B cell (primary cell): ENCODE measurements at regions not wholly inside any gene's neighbourhood (a gene's known extent, or its start where the extent isn't known, plus 50 kb on each side); places are given as distances from the start of the nearest gene placed in this dataset.

Source experiments
- ATAC-seq: fragments of 200-7000 bp; cut with Tn5 transposase; one replicate; pipeline ENCODE4 v1.10.0; 2021; ENCODE audit warnings: low read depth, mild to moderate bottlenecking, moderate number of reproducible peaks, moderate library complexity
- CTCF ChIA-PET: fragments of 350-600 bp; sonication (Branson Sonifier 250); formaldehyde crosslinking; loops from one replicate; lab custom pipeline; 2021; ENCODE audit warnings: antibody characterized with exemption, inconsistent platforms; lab: Charles Lee
- POLR2A ChIA-PET: fragments of 350-600 bp; sonication (Branson Sonifier 250); formaldehyde crosslinking; loops from one replicate; lab custom pipeline; 2021; ENCODE audit warnings: antibody characterized with exemption; lab: Charles Lee
- DNase-seq: peaks from one replicate; pipeline ENCODE4 v3.0.0; 2013
- H2AFZ ChIP-seq: 2 replicates; pipeline ENCODE4 v1.6.1; 2012; ENCODE audit warnings: mild to moderate bottlenecking, low read depth, low read length; ENCODE audit not compliant: insufficient read depth, poor library complexity, severe bottlenecking
- H3K27ac ChIP-seq, 2 donors: 1 replicate in 1 of 2; 2 replicates in 1 of 2; pipeline ENCODE4 v1.5.1; 2012 to 2013; ENCODE audit warnings: low read length in 2 of 2, mild to moderate bottlenecking in 2 of 2, moderate library complexity in 1 of 2
- H3K27me3 ChIP-seq, 4 experiments: fragments of 200-600 bp in 1 of 4; sonication (generic) in 1 of 4; replicated peaks in 1 of 4; 1 replicate in 2 of 4; 2 replicates in 2 of 4; pipeline versions ENCODE4 v1.6.1 to v1.7.0; 2013 to 2016; ENCODE audit warnings: low read length in 3 of 4, mild to moderate bottlenecking in 2 of 4, mixed read lengths in 1 of 4, moderate library complexity in 1 of 4; ENCODE audit not compliant: insufficient read depth in 4 of 4, control insufficient read depth in 3 of 4; ENCODE audit errors: control extremely low read depth in 1 of 4
- H3K36me3 ChIP-seq, 2 experiments: replicated peaks in 1 of 2; 1 replicate in 1 of 2; 2 replicates in 1 of 2; pipeline versions ENCODE4 v1.6.1 to v1.7.1; 2013; ENCODE audit warnings: low read length in 1 of 2; ENCODE audit not compliant: insufficient read depth in 2 of 2, control insufficient read depth in 1 of 2; ENCODE audit errors: control extremely low read depth in 1 of 2, extremely low read depth in 1 of 2
- H3K4me1 ChIP-seq, 2 donors: fragments of 200-600 bp in 1 of 2; sonication (generic) in 1 of 2; 1 replicate in 1 of 2; 2 replicates in 1 of 2; pipeline versions ENCODE4 v1.5.1 to v1.6.1; 2013 to 2017; ENCODE audit warnings: low read length in 2 of 2; ENCODE audit not compliant: control insufficient read depth in 2 of 2, insufficient read depth in 2 of 2
- H3K4me2 ChIP-seq: replicated peaks from 2 replicates; pipeline ENCODE3; 2012; ENCODE audit warnings: mild to moderate bottlenecking, low read depth, low read length; ENCODE audit not compliant: poor library complexity, severe bottlenecking
- H3K4me3 ChIP-seq, 5 experiments: fragments of 200-600 bp in 1 of 5; sonication (generic) in 1 of 5; 1 replicate in 3 of 5; 2 replicates in 2 of 5; pipeline versions ENCODE4 v1.5.1 to v1.7.0; 2011 to 2016; ENCODE audit warnings: low read length in 4 of 5, mild to moderate bottlenecking in 4 of 5, low read depth in 2 of 5, control low read depth in 1 of 5, moderate library complexity in 1 of 5; ENCODE audit not compliant: insufficient read depth in 1 of 5; ENCODE audit errors: control extremely low read depth in 1 of 5, extremely low read depth in 1 of 5
- H3K79me2 ChIP-seq: fragments of 200-600 bp; sonication (generic); one replicate; pipeline ENCODE4 v1.6.0; 2016; ENCODE audit warnings: low read length; ENCODE audit not compliant: control insufficient read depth, insufficient read depth
- H3K9ac ChIP-seq: fragments of 200-600 bp; sonication (generic); 2 replicates; pipeline ENCODE4 v1.6.1; 2017; ENCODE audit warnings: mild to moderate bottlenecking, low read length, moderate library complexity
- H3K9me3 ChIP-seq, 3 donors: one replicate each; pipeline versions ENCODE4 v1.6.1 to v1.7.1; 2013; ENCODE audit warnings: low read length in 2 of 3; ENCODE audit not compliant: control insufficient read depth in 2 of 3, insufficient read depth in 1 of 3; ENCODE audit errors: control extremely low read depth in 1 of 3
- H4K20me1 ChIP-seq: 2 replicates; pipeline ENCODE4 v1.6.0; 2012; ENCODE audit warnings: mild to moderate bottlenecking, low read length; ENCODE audit not compliant: insufficient read depth, control insufficient read depth, poor library complexity, severe bottlenecking
- H3K27ac Mint-ChIP-seq: one replicate; pipeline ENCODE4 v1.8.0; 2021; ENCODE audit warnings: mixed read lengths
- H3K27me3 Mint-ChIP-seq: one replicate; pipeline ENCODE4 v1.8.0; 2021; ENCODE audit warnings: mixed read lengths
- H3K4me1 Mint-ChIP-seq: one replicate; pipeline ENCODE4 v1.8.0; 2021; ENCODE audit warnings: mixed read lengths
- H3K4me3 Mint-ChIP-seq: one replicate; pipeline ENCODE4 v1.8.0; 2021; ENCODE audit warnings: mixed read lengths
- H3K9me3 Mint-ChIP-seq: one replicate; pipeline ENCODE4 v1.8.0; 2022; ENCODE audit warnings: mixed read lengths; ENCODE audit not compliant: insufficient read depth
- CTCF ChIP-seq: fragments of 200-600 bp; IDR thresholded peaks from one replicate; pipeline ENCODE4 v1.8.0; 2022; ENCODE audit warnings: antibody characterized with exemption, mild to moderate bottlenecking
- EZH2 ChIP-seq: IDR thresholded peaks from 2 replicates; pipeline ENCODE4 v1.6.1; 2012; ENCODE audit warnings: borderline replicate concordance, low read depth, mild to moderate bottlenecking, moderate library complexity, low read length; ENCODE audit not compliant: insufficient read depth, poor library complexity, severe bottlenecking
- WGBS: methylation state at CpG from one replicate; pipeline ENCODE4 v1.1.5; 2013; ENCODE audit warnings: missing lambda C conversion rate; ENCODE audit not compliant: insufficient coverage; 5-methylcytosine and 5-hydroxymethylcytosine counted together
- intact Hi-C: fragments of 100-400 bp; cut with micrococcal nuclease; formaldehyde crosslinking; loops from one replicate; pipeline ENCODE4 v1.10.0; 2022

- no peaks in the 10 kb centered on the region for H3K9me3 Mint-ChIP-seq
- DNase-seq = no peak
- H3K27me3 Mint-ChIP-seq = no peaks in the 10 kb centered on the region
- no peak overlapping the region for H3K4me3 Mint-ChIP-seq
- ChIA-PET POLR2A (no interaction called here), CTCF (interaction anchor here (2.6 kb wide), 1 partner anchor 12 kb away, joined by 14 read pairs; no protein-coding TSS in a partner anchor)
- Histone ChIP-seq H3K4me3 (no peak overlapping the region), H3K27me3 (no peaks in the 10 kb centered on the region), H3K27ac (no peak overlapping the region), H3K79me2 (no peaks in the 10 kb centered on the region), H3K4me1 (no peaks in the 10 kb centered on the region), H2AFZ (no peak overlapping the region), H3K9ac (no peak overlapping the region), H3K36me3 (no peaks in the 10 kb centered on the region), H4K20me1 (no peaks in the 10 kb centered on the region), H3K4me2 (no peak overlapping the region), H3K9me3 (no peaks in the 10 kb centered on the region)
- intact Hi-C loops = no loop called here
- H3K4me1 Mint-ChIP-seq = no peaks in the 10 kb centered on the region
- TF ChIP-seq CTCF (no peak), EZH2 (no peak)
- no peak overlapping the region for H3K27ac Mint-ChIP-seq
- ATAC-seq = no peak
Observed at GRCh38 chr16:52203096-52203495, 343.8 kb downstream of the TOX3 start.

DNA sequence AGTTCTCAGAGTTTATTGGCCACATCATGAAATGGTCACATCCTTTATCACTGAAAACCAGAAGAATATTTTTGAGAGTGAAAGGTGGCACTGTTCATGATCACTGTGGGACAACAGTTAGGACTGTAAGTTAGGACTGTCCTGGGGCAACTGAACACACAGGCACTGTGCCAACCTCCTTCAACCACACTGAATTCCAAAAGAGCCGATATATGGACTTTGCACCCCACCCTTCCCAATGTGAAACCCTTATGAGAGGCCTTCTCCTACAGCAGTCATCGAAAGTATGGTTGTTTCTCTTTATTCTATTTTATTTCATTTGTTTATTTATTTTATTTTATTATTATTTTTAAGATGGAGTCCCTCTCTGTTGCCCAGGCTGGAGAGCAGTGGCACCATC, 353.5 kb downstream of the TOX3 start:
- peak overlapping the region; percentile 14 for H2AFZ ChIP-seq
- Mint-ChIP-seq H3K27ac (no peak overlapping the region), H3K4me3 (no peak overlapping the region), H3K9me3 (no peaks in the 10 kb centered on the region), H3K27me3 (no peaks in the 10 kb centered on the region), H3K4me1 (no peaks in the 10 kb centered on the region)
- H3K4me1 ChIP-seq = no peaks in the 10 kb centered on the region
- ATAC-seq (no peak), DNase-seq (no peak)
- WGBS = no CpG with 5 or more reads among the region's 2 CpGs
- no peak overlapping the region for H3K4me3 ChIP-seq
- intact Hi-C loops = loop anchor here (5.0 kb wide), 2 partner anchors 829 to 1759 kb away; no protein-coding TSS in a partner anchor
- POLR2A ChIA-PET = no interaction called here
- H3K36me3 ChIP-seq = no peaks in the 10 kb centered on the region
- no peaks in the 10 kb centered on the region for H3K27me3 ChIP-seq
- no peak overlapping the region for H3K27ac ChIP-seq
- no peaks in the 10 kb centered on the region for H4K20me1 ChIP-seq
- CTCF ChIA-PET = interaction anchor here (1.2 to 3.4 kb wide), 2 partner anchors 11 to 22 kb away, joined by 3 to 25 read pairs; no protein-coding TSS in a partner anchor
- H3K9me3 ChIP-seq = no peaks in the 10 kb centered on the region
- no peak overlapping the region for H3K4me2 ChIP-seq
- TF ChIP-seq EZH2 = no peak
- TF ChIP-seq CTCF = no peak
- H3K79me2 ChIP-seq = no peaks in the 10 kb centered on the region
- no peak overlapping the region for H3K9ac ChIP-seq
